BLaER1 (cell line): ENCODE measurements at regions not wholly inside any gene's neighbourhood (a gene's known extent, or its start where the extent isn't known, plus 50 kb on each side); places are given as distances from the start of the nearest gene placed in this dataset.
A peak's percentile ranks its signal among the peaks of the same experiment; 100 is the strongest.

ENCODE experiments used
- H3K27ac ChIP-seq: shearing (Covaris generic); formaldehyde crosslinking; 2 replicates; pipeline ENCODE4 v1.8.1; 2022
- H3K27me3 ChIP-seq: shearing (Covaris generic); formaldehyde crosslinking; 2 replicates; pipeline ENCODE4 v1.8.1; 2022
- H3K36me3 ChIP-seq: shearing (Covaris generic); formaldehyde crosslinking; 2 replicates; pipeline ENCODE4 v1.8.1; 2022
- H3K4me1 ChIP-seq: shearing (Covaris generic); formaldehyde crosslinking; 2 replicates; pipeline ENCODE4 v1.8.1; 2022
- H3K4me2 ChIP-seq: shearing (Covaris generic); formaldehyde crosslinking; 2 replicates; pipeline ENCODE4 v1.8.1; 2022
- H3K4me3 ChIP-seq: shearing (Covaris generic); formaldehyde crosslinking; 2 replicates; pipeline ENCODE4 v1.8.1; 2022
- H3K9ac ChIP-seq: shearing (Covaris generic); formaldehyde crosslinking; 2 replicates; pipeline ENCODE4 v1.8.1; 2022
- H3K9me3 ChIP-seq: shearing (Covaris generic); formaldehyde crosslinking; 2 replicates; pipeline ENCODE4 v1.8.1; 2022
- H4K20me1 ChIP-seq: shearing (Covaris generic); formaldehyde crosslinking; 2 replicates; pipeline ENCODE4 v1.8.1; 2022
- Cebpa-rat ChIP-seq: shearing (Covaris generic); IDR thresholded peaks from 2 replicates; pipeline ENCODE4 v1.8.1; 2022

GRCh38 chr7:156147756-156148504 lies 335.7 kb upstream of the SHH start:
- Histone ChIP-seq H3K4me2 (no peak overlapping the region), H3K36me3 (no peaks in the 10 kb centered on the region), H3K9me3 (no peaks in the 10 kb centered on the region), H3K4me1 (peaks cover 9% of the 10 kb centered on the region; the same call in 1 of the 2 replicates), H3K27ac (no peak overlapping the region), H4K20me1 (no peaks in the 10 kb centered on the region), H3K9ac (no peak overlapping the region), H3K27me3 (no peaks in the 10 kb centered on the region), H3K4me3 (no peak overlapping the region)
- no peak for TF ChIP-seq Cebpa-rat

GRCh38 chr7:156147104-156147503 lies 334.8 kb upstream of the SHH start:
- no peaks in the 10 kb centered on the region for H3K36me3 ChIP-seq
- no peak overlapping the region for H3K4me2 ChIP-seq
- H3K9ac ChIP-seq: no peak overlapping the region
- H3K27ac ChIP-seq: no peak overlapping the region
- no peak for TF ChIP-seq Cebpa-rat
- H3K4me3 ChIP-seq: no peak overlapping the region
- no peaks in the 10 kb centered on the region for H3K27me3 ChIP-seq
- H3K9me3 ChIP-seq: no peaks in the 10 kb centered on the region
- no peaks in the 10 kb centered on the region for H4K20me1 ChIP-seq
- H3K4me1 ChIP-seq: peaks cover 9% of the 10 kb centered on the region; the same call in 1 of the 2 replicates

- H3K4me2 ChIP-seq: no peak overlapping the region
- no peak overlapping the region for H3K4me3 ChIP-seq
- H4K20me1 ChIP-seq: no peaks in the 10 kb centered on the region
- H3K9me3 ChIP-seq: no peaks in the 10 kb centered on the region
- H3K36me3 ChIP-seq: no peaks in the 10 kb centered on the region
- H3K27ac ChIP-seq: no peak overlapping the region
- no peak for TF ChIP-seq Cebpa-rat
- H3K4me1 ChIP-seq: peaks cover 9% of the 10 kb centered on the region; the same call in 1 of the 2 replicates
- H3K9ac ChIP-seq: no peak overlapping the region
- H3K27me3 ChIP-seq: no peaks in the 10 kb centered on the region
Measured at GRCh38 chr7:156145996-156146395, 333.7 kb upstream of the SHH start.

- no peak overlapping the region for H3K9ac ChIP-seq
- no peaks in the 10 kb centered on the region for H4K20me1 ChIP-seq
- H3K9me3 ChIP-seq: no peaks in the 10 kb centered on the region
- H3K4me3 ChIP-seq: no peak overlapping the region
- no peak overlapping the region for H3K27ac ChIP-seq
- no peak overlapping the region for H3K4me2 ChIP-seq
- H3K36me3 ChIP-seq: no peaks in the 10 kb centered on the region
- no peaks in the 10 kb centered on the region for H3K27me3 ChIP-seq
- no peak for TF ChIP-seq Cebpa-rat
- H3K4me1 ChIP-seq: peaks cover 9% of the 10 kb centered on the region; the same call in 1 of the 2 replicates
Measured at GRCh38 chr7:156145184-156145583, 332.9 kb upstream of the SHH start.

- no peak for TF ChIP-seq Cebpa-rat
- no peak overlapping the region for H3K9ac ChIP-seq
Measured at GRCh38 chr7:156143683-156144082, 331.4 kb upstream of the SHH start.

GRCh38 chr7:156143158-156143557 lies 330.9 kb upstream of the SHH start:
- Histone ChIP-seq H3K4me2 (peak overlapping the region; percentile 35; the same call in 1 of the 2 replicates), H3K4me1 (peaks cover 9% of the 10 kb centered on the region; the same call in 1 of the 2 replicates), H3K27ac (no peak overlapping the region), H3K27me3 (no peaks in the 10 kb centered on the region), H3K4me3 (no peak overlapping the region), H4K20me1 (no peaks in the 10 kb centered on the region), H3K9me3 (no peaks in the 10 kb centered on the region), H3K9ac (no peak overlapping the region), H3K36me3 (no peaks in the 10 kb centered on the region)
- no peak for TF ChIP-seq Cebpa-rat

More at GRCh38 chr7:156143683-156144082, 331.4 kb upstream of the SHH start:
- peaks cover 9% of the 10 kb centered on the region; the same call in 1 of the 2 replicates for H3K4me1 ChIP-seq
- H3K27me3 ChIP-seq: no peaks in the 10 kb centered on the region
- H4K20me1 ChIP-seq: no peaks in the 10 kb centered on the region
- peak overlapping the region; percentile 35 for H3K4me2 ChIP-seq
- no peaks in the 10 kb centered on the region for H3K36me3 ChIP-seq
- H3K9me3 ChIP-seq: no peaks in the 10 kb centered on the region
- no peak overlapping the region for H3K4me3 ChIP-seq
- no peak overlapping the region for H3K27ac ChIP-seq

- Histone ChIP-seq H3K4me2 (no peak overlapping the region), H3K36me3 (no peaks in the 10 kb centered on the region), H3K9me3 (no peaks in the 10 kb centered on the region), H3K4me3 (no peak overlapping the region), H3K9ac (no peak overlapping the region), H3K27me3 (no peaks in the 10 kb centered on the region), H3K4me1 (peaks cover 9% of the 10 kb centered on the region; the same call in 1 of the 2 replicates), H4K20me1 (no peaks in the 10 kb centered on the region), H3K27ac (no peak overlapping the region)
- TF ChIP-seq Cebpa-rat: no peak
Measured at GRCh38 chr7:156141941-156142340, 329.7 kb upstream of the SHH start.

GRCh38 chr7:156140896-156141295 lies 328.6 kb upstream of the SHH start:
- TF ChIP-seq Cebpa-rat: no peak
- peaks cover 9% of the 10 kb centered on the region; the same call in 1 of the 2 replicates for H3K4me1 ChIP-seq
- no peaks in the 10 kb centered on the region for H3K36me3 ChIP-seq
- no peaks in the 10 kb centered on the region for H3K9me3 ChIP-seq
- H3K27me3 ChIP-seq: no peaks in the 10 kb centered on the region
- H3K9ac ChIP-seq: no peak overlapping the region
- H3K4me2 ChIP-seq: no peak overlapping the region
- no peak overlapping the region for H3K27ac ChIP-seq
- no peaks in the 10 kb centered on the region for H4K20me1 ChIP-seq
- H3K4me3 ChIP-seq: no peak overlapping the region

- no peak overlapping the region for H3K4me3 ChIP-seq
- peaks cover 9% of the 10 kb centered on the region; the same call in 1 of the 2 replicates for H3K4me1 ChIP-seq
- H3K9ac ChIP-seq: no peak overlapping the region
- TF ChIP-seq Cebpa-rat: no peak
- H4K20me1 ChIP-seq: no peaks in the 10 kb centered on the region
- H3K27ac ChIP-seq: no peak overlapping the region
- no peaks in the 10 kb centered on the region for H3K36me3 ChIP-seq
- no peak overlapping the region for H3K4me2 ChIP-seq
- H3K9me3 ChIP-seq: no peaks in the 10 kb centered on the region
- no peaks in the 10 kb centered on the region for H3K27me3 ChIP-seq
Measured at GRCh38 chr7:156140447-156140846, 328.2 kb upstream of the SHH start.

- H3K4me1 ChIP-seq: peaks cover 9% of the 10 kb centered on the region; the same call in 1 of the 2 replicates
- no peak overlapping the region for H3K4me2 ChIP-seq
- no peak overlapping the region for H3K4me3 ChIP-seq
- H3K9ac ChIP-seq: no peak overlapping the region
- H3K9me3 ChIP-seq: no peaks in the 10 kb centered on the region
- TF ChIP-seq Cebpa-rat: no peak
- no peaks in the 10 kb centered on the region for H3K36me3 ChIP-seq
- H3K27ac ChIP-seq: no peak overlapping the region
- no peaks in the 10 kb centered on the region for H4K20me1 ChIP-seq
- H3K27me3 ChIP-seq: no peaks in the 10 kb centered on the region
Measured at GRCh38 chr7:156139633-156140032, 327.4 kb upstream of the SHH start.
